CD4-positive, alpha-beta memory T cell (primary cell): ENCODE measurements at regions not wholly inside any gene's neighbourhood (a gene's known extent, or its start where the extent isn't known, plus 50 kb on each side); places are given as distances from the start of the nearest gene placed in this dataset.
A peak's percentile ranks its signal among the peaks of the same experiment; 100 is the strongest.

ENCODE experiments used
- CTCF ChIA-PET: fragments of 350-600 bp; sonication (Branson Sonifier 250); formaldehyde crosslinking; loops from one replicate; lab custom pipeline; 2021; ENCODE audit warnings: inconsistent platforms; ENCODE audit not compliant: partially characterized antibody; lab: Charles Lee
- POLR2A ChIA-PET: fragments of 350-600 bp; sonication (Branson Sonifier 250); formaldehyde crosslinking; loops from one replicate; lab custom pipeline; 2021; ENCODE audit not compliant: partially characterized antibody; lab: Charles Lee
- DNase-seq, 5 donors: peaks; one replicate each; pipeline versions ENCODE4 v3.0.0 to v3.0.0-alpha.2; 2020 to 2022; ENCODE audit warnings: mixed read lengths in 1 of 5
- H3K27ac ChIP-seq: one replicate; pipeline ENCODE4 v1.7.0; 2013; ENCODE audit warnings: low read depth, low read length
- H3K27me3 ChIP-seq: 2 replicates; pipeline ENCODE4 v1.7.0; 2013; ENCODE audit warnings: mild to moderate bottlenecking, low read length, moderate library complexity; ENCODE audit not compliant: insufficient read depth
- H3K36me3 ChIP-seq: 2 replicates; pipeline ENCODE4 v1.7.0; 2013; ENCODE audit warnings: mild to moderate bottlenecking, low read length, moderate library complexity; ENCODE audit not compliant: insufficient read depth
- H3K4me1 ChIP-seq: 2 replicates; pipeline ENCODE4 v1.7.0; 2013; ENCODE audit warnings: mild to moderate bottlenecking, low read length, moderate library complexity; ENCODE audit not compliant: insufficient read depth
- H3K4me3 ChIP-seq, 2 donors: one replicate each; pipeline ENCODE4 v1.7.0; 2013; ENCODE audit warnings: low read length in 2 of 2, mild to moderate bottlenecking in 1 of 2
- H3K9me3 ChIP-seq, 2 donors: one replicate each; pipeline ENCODE4 v1.7.0; 2013; ENCODE audit warnings: low read length in 2 of 2, control low read depth in 1 of 2; ENCODE audit not compliant: control insufficient read depth in 1 of 2
- H3K27ac Mint-ChIP-seq, 7 donors: one replicate each; pipeline ENCODE4 v1.8.0; 2020 to 2021; ENCODE audit warnings: mixed read lengths in 7 of 7, mild to moderate bottlenecking in 6 of 7, inconsistent platforms in 3 of 7, moderate library complexity in 3 of 7
- H3K27me3 Mint-ChIP-seq, 2 donors: one replicate each; pipeline ENCODE4 v1.8.0; 2020 to 2021; ENCODE audit warnings: mixed read lengths in 2 of 2
- H3K36me3 Mint-ChIP-seq, 2 donors: one replicate each; pipeline ENCODE4 v1.8.0; 2020 to 2021; ENCODE audit warnings: mixed read lengths in 2 of 2, inconsistent platforms in 1 of 2, mild to moderate bottlenecking in 1 of 2
- H3K4me1 Mint-ChIP-seq, 4 donors: one replicate each; pipeline ENCODE4 v1.8.0; 2020 to 2021; ENCODE audit warnings: mixed read lengths in 4 of 4, mild to moderate bottlenecking in 1 of 4
- H3K4me3 Mint-ChIP-seq, 8 donors: one replicate each; pipeline ENCODE4 v1.8.0; 2020 to 2021; ENCODE audit warnings: mixed read lengths in 8 of 8, mild to moderate bottlenecking in 7 of 8, moderate library complexity in 6 of 8, inconsistent platforms in 3 of 8
- H3K9me3 Mint-ChIP-seq, 8 donors: one replicate each; pipeline ENCODE4 v1.8.0; 2020 to 2021; ENCODE audit warnings: mixed read lengths in 8 of 8, mild to moderate bottlenecking in 5 of 8, inconsistent platforms in 3 of 8, moderate library complexity in 1 of 8
- intact Hi-C: fragments of 100-400 bp; cut with micrococcal nuclease; formaldehyde crosslinking; loops from one replicate; pipeline ENCODE4 v1.15.1; 2023

DNA sequence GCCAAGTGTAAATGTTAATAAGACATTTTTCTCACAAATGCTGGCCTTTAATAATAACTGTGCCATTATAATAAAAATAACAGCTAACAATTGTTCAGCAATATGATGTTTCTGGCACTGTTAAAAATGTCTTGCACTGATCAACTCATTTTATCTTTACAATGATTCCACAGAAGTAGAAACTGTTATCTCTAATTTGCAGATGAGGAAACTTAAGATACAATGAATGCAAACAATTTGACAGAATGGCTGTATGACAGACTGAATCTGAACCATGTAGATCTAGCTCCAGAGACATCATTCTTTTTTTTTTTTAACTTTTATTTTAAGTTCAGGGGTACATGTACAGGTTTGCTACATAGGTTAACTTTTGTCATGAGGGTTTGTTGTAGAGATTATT is 755.0 kb downstream of the TBL1XR1 start:
- H3K27ac Mint-ChIP-seq = no peak overlapping the region
- Histone ChIP-seq H3K4me3 (no peak overlapping the region), H3K36me3 (no peaks in the 10 kb centered on the region), H3K9me3 (no peaks in the 10 kb centered on the region), H3K27ac (no peak overlapping the region), H3K27me3 (no peaks in the 10 kb centered on the region), H3K4me1 (no peaks in the 10 kb centered on the region)
- H3K27me3 Mint-ChIP-seq = no peaks in the 10 kb centered on the region
- DNase-seq = no peak
- intact Hi-C loops = no loop called here
- no peaks in the 10 kb centered on the region for H3K36me3 Mint-ChIP-seq
- no peak overlapping the region for H3K4me3 Mint-ChIP-seq
- CTCF ChIA-PET = no interaction called here
- POLR2A ChIA-PET = no interaction called here
- H3K4me1 Mint-ChIP-seq = no peaks in the 10 kb centered on the region
- H3K9me3 Mint-ChIP-seq = peaks cover 0 to 4% (median 0%) of the 10 kb centered on the region in 8 donors

- Histone ChIP-seq H3K27ac (no peak overlapping the region), H3K27me3 (no peaks in the 10 kb centered on the region), H3K4me3 (no peak overlapping the region), H3K9me3 (no peaks in the 10 kb centered on the region), H3K36me3 (no peaks in the 10 kb centered on the region), H3K4me1 (no peaks in the 10 kb centered on the region)
- Mint-ChIP-seq H3K4me1 (no peaks in the 10 kb centered on the region), H3K36me3 (no peaks in the 10 kb centered on the region), H3K4me3 (no peak overlapping the region), H3K9me3 (peaks cover 0 to 4% (median 0%) of the 10 kb centered on the region in 8 donors), H3K27me3 (no peaks in the 10 kb centered on the region), H3K27ac (no peak overlapping the region)
- CTCF ChIA-PET = no interaction called here
- DNase-seq = no peak
- intact Hi-C loops = no loop called here
- POLR2A ChIA-PET = no interaction called here
These were observed 757.6 kb downstream of the TBL1XR1 start for GRCh38 chr3:176439729-176440128.

GRCh38 chr3:176431991-176432390 is 765.3 kb downstream of the TBL1XR1 start:
- H3K27ac ChIP-seq = no peak overlapping the region
- intact Hi-C loops = no loop called here
- no peaks in the 10 kb centered on the region for H3K27me3 ChIP-seq
- H3K27me3 Mint-ChIP-seq = no peaks in the 10 kb centered on the region
- H3K9me3 ChIP-seq = no peaks in the 10 kb centered on the region
- H3K36me3 ChIP-seq = no peaks in the 10 kb centered on the region
- H3K36me3 Mint-ChIP-seq = no peaks in the 10 kb centered on the region
- DNase-seq = no peak
- CTCF ChIA-PET = no interaction called here
- H3K4me1 ChIP-seq = no peaks in the 10 kb centered on the region
- no peak overlapping the region for H3K27ac Mint-ChIP-seq
- POLR2A ChIA-PET = no interaction called here
- H3K4me3 ChIP-seq = no peak overlapping the region
- H3K4me3 Mint-ChIP-seq = no peak overlapping the region
- no peaks in the 10 kb centered on the region for H3K9me3 Mint-ChIP-seq
- no peaks in the 10 kb centered on the region for H3K4me1 Mint-ChIP-seq

DNA sequence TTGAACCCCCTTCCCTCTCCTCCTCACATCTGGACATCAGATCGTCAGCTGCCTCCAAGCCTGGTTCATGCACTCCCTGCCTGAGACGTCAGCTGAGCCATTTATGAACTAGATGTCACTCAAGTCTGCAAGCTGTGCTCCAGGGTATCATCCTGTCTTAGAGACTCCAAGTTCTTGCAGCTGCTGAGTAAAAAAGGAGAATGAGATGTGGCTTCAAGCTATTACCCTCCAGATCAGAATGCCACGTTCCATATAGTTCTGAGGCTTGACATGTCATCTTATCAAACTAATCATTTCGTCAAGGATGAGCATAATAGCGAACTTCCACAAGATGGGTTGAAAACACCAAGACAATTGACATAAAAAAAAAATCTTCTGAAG is 766.3 kb downstream of the TBL1XR1 start:
- Histone ChIP-seq H3K36me3 (no peaks in the 10 kb centered on the region), H3K27me3 (no peaks in the 10 kb centered on the region), H3K4me1 (no peaks in the 10 kb centered on the region), H3K27ac (no peak overlapping the region), H3K4me3 (no peak overlapping the region), H3K9me3 (no peaks in the 10 kb centered on the region)
- POLR2A ChIA-PET = no interaction called here
- Mint-ChIP-seq H3K27me3 (no peaks in the 10 kb centered on the region), H3K9me3 (no peaks in the 10 kb centered on the region), H3K36me3 (no peaks in the 10 kb centered on the region), H3K27ac (peak overlapping the region in 1 of 7 donors; percentile 38), H3K4me3 (no peak overlapping the region), H3K4me1 (no peaks in the 10 kb centered on the region)
- CTCF ChIA-PET = no interaction called here
- no peak for DNase-seq
- intact Hi-C loops = no loop called here

GRCh38 chr3:176430244-176431037 is 766.8 kb downstream of the TBL1XR1 start:
- ChIA-PET POLR2A (no interaction called here), CTCF (no interaction called here)
- no peaks in the 10 kb centered on the region for H3K36me3 Mint-ChIP-seq
- intact Hi-C loops = no loop called here
- H3K4me1 Mint-ChIP-seq = no peaks in the 10 kb centered on the region
- no peak overlapping the region for H3K4me3 ChIP-seq
- H3K36me3 ChIP-seq = no peaks in the 10 kb centered on the region
- H3K4me1 ChIP-seq = no peaks in the 10 kb centered on the region
- no peaks in the 10 kb centered on the region for H3K27me3 ChIP-seq
- no peak overlapping the region for H3K4me3 Mint-ChIP-seq
- no peak overlapping the region for H3K27ac ChIP-seq
- no peaks in the 10 kb centered on the region for H3K27me3 Mint-ChIP-seq
- DNase-seq = no peak
- H3K9me3 ChIP-seq = no peaks in the 10 kb centered on the region
- H3K27ac Mint-ChIP-seq = peak overlapping the region in 1 of 7 donors; percentile 38
- H3K9me3 Mint-ChIP-seq = no peaks in the 10 kb centered on the region

DNA sequence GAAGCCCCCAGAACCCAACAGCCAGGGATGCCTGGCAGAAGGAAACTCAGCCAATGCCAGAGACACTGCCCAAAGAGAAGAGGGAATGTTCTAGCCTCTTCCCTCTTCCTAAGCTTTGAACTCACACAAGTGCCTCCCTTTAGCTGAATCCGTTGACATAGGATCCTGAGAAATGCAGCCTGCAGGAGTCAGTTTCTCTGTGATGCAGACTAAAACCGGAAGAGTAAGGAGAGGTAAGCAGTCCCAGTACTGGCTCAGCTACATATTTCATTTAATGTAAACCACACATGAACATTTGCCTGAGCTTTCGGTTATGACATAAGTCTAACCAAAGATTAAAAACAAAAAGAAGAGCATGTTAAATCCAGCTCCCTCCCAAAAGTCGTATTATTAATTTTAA is 768.7 kb downstream of the TBL1XR1 start:
- ChIA-PET POLR2A (no interaction called here), CTCF (no interaction called here)
- no peak for DNase-seq
- intact Hi-C loops = no loop called here
- Histone ChIP-seq H3K9me3 (no peaks in the 10 kb centered on the region), H3K27me3 (no peaks in the 10 kb centered on the region), H3K4me3 (no peak overlapping the region), H3K4me1 (no peaks in the 10 kb centered on the region), H3K36me3 (no peaks in the 10 kb centered on the region), H3K27ac (no peak overlapping the region)
- no peaks in the 10 kb centered on the region for H3K36me3 Mint-ChIP-seq
- H3K27me3 Mint-ChIP-seq = no peaks in the 10 kb centered on the region
- H3K4me1 Mint-ChIP-seq = no peaks in the 10 kb centered on the region
- H3K4me3 Mint-ChIP-seq = no peak overlapping the region
- H3K27ac Mint-ChIP-seq = no peak overlapping the region
- no peaks in the 10 kb centered on the region for H3K9me3 Mint-ChIP-seq

- no peaks in the 10 kb centered on the region for H3K36me3 ChIP-seq
- no peaks in the 10 kb centered on the region for H3K27me3 Mint-ChIP-seq
- no peaks in the 10 kb centered on the region for H3K36me3 Mint-ChIP-seq
- H3K27ac Mint-ChIP-seq = no peak overlapping the region
- H3K4me1 Mint-ChIP-seq = no peaks in the 10 kb centered on the region
- no peak for DNase-seq
- H3K4me3 ChIP-seq = no peak overlapping the region
- no peak overlapping the region for H3K4me3 Mint-ChIP-seq
- H3K9me3 Mint-ChIP-seq = no peaks in the 10 kb centered on the region
- no peaks in the 10 kb centered on the region for H3K27me3 ChIP-seq
- intact Hi-C loops = no loop called here
- no peak overlapping the region for H3K27ac ChIP-seq
- ChIA-PET POLR2A (no interaction called here), CTCF (no interaction called here)
- no peaks in the 10 kb centered on the region for H3K4me1 ChIP-seq
- H3K9me3 ChIP-seq = no peaks in the 10 kb centered on the region
These were observed 770.9 kb downstream of the TBL1XR1 start for GRCh38 chr3:176426371-176426770.
